Astrocyte of the cerebellum (primary cell): ENCODE measurements at regions not wholly inside any gene's neighbourhood (a gene's known extent, or its start where the extent isn't known, plus 50 kb on each side); places are given as distances from the start of the nearest gene placed in this dataset.
"Not testable (repeated sequence)": the region's sequence is repeated elsewhere in the genome, so short reads cannot be mapped to it uniquely, and the experiment has no call there.

Experiments
- DNase-seq: peaks from one replicate; pipeline ENCODE4 v3.0.0-alpha.2; 2011; ENCODE audit warnings: low read depth
- H3K4me3 ChIP-seq: 2 replicates; pipeline ENCODE4 v1.5.1; 2011; ENCODE audit warnings: mild to moderate bottlenecking, low read depth, low read length, moderate library complexity
- CTCF ChIP-seq: IDR thresholded peaks from 2 replicates; pipeline ENCODE4 v1.5.1; 2012; ENCODE audit warnings: low read length, low read depth, moderate library complexity, mild to moderate bottlenecking; ENCODE audit errors: missing control alignments
- in situ Hi-C: cut with HindIII; loops from 2 replicates; pipeline ENCODE4 v1.10.0; 2017; ENCODE audit warnings: low sequenced_read_pairs

- in situ Hi-C loops = no loop called here
- no peak for DNase-seq
- TF ChIP-seq CTCF = no peak
- no peak overlapping the region for H3K4me3 ChIP-seq
Observed at GRCh38 chr6:163750431-163751031, 336.0 kb downstream of the QKI start.

- DNase-seq = no peak
Observed at GRCh38 chr6:163748886-163749285, 334.4 kb downstream of the QKI start.

GRCh38 chr6:163748036-163748435 lies 333.5 kb downstream of the QKI start:
- DNase-seq = no peak
- in situ Hi-C loops = no loop called here
- H3K4me3 ChIP-seq = no peak overlapping the region
- TF ChIP-seq CTCF = no peak

More at GRCh38 chr6:163748886-163749285, 334.4 kb downstream of the QKI start:
- H3K4me3 ChIP-seq = no peak overlapping the region
- in situ Hi-C loops = no loop called here
- no peak for TF ChIP-seq CTCF

GRCh38 chr6:163747058-163747457 lies 332.5 kb downstream of the QKI start:
- H3K4me3 ChIP-seq, DNase-seq, in situ Hi-C loops: not testable (repeated sequence)

- no peak for TF ChIP-seq CTCF
- in situ Hi-C loops = no loop called here
- DNase-seq = peak; percentile 70
- H3K4me3 ChIP-seq = no peak overlapping the region
Observed at GRCh38 chr6:163745536-163746400, 331.2 kb downstream of the QKI start.

GRCh38 chr6:163744256-163744925 lies 329.9 kb downstream of the QKI start:
- DNase-seq = no peak
- H3K4me3 ChIP-seq = no peak overlapping the region
- in situ Hi-C loops = no loop called here
- no peak for TF ChIP-seq CTCF

- no peak overlapping the region for H3K4me3 ChIP-seq
- in situ Hi-C loops = no loop called here
- DNase-seq = no peak
- no peak for TF ChIP-seq CTCF
Observed at GRCh38 chr6:163743796-163744195, 329.3 kb downstream of the QKI start.
